Keratinocyte (primary cell): ENCODE measurements at regions not wholly inside any gene's neighbourhood (a gene's known extent, or its start where the extent isn't known, plus 50 kb on each side); places are given as distances from the start of the nearest gene placed in this dataset.

Experiments used
- DNase-seq: peaks from one replicate; pipeline ENCODE4 v3.0.0-alpha.2; 2011; ENCODE audit warnings: low read depth, missing footprints, low spot score
- FAIRE-seq: peaks from 2 replicates; lab custom pipeline; 2011; peaks lifted over from hg19 to GRCh38; lab: Jason Lieb, UNC
- H2AFZ ChIP-seq: 2 replicates; pipeline ENCODE4 v1.6.0; 2012; ENCODE audit warnings: low read length, control low read depth, inconsistent platforms; ENCODE audit not compliant: control insufficient read depth
- H3K27ac ChIP-seq: 2 replicates; pipeline ENCODE4 v1.5.1; 2011; ENCODE audit warnings: low read length; ENCODE audit not compliant: control insufficient read depth, insufficient read depth
- H3K27me3 ChIP-seq: 3 replicates; pipeline ENCODE4 v1.6.0; 2011; ENCODE audit warnings: low read length; ENCODE audit not compliant: control insufficient read depth, insufficient read depth; ENCODE audit errors: extremely low read depth
- H3K36me3 ChIP-seq, 2 experiments: 2 replicates in 1 of 2; 3 replicates in 1 of 2; pipeline ENCODE4 v1.5.1; 2011; ENCODE audit warnings: low read length in 2 of 2, mild to moderate bottlenecking in 1 of 2; ENCODE audit not compliant: control insufficient read depth in 2 of 2, insufficient read depth in 2 of 2; ENCODE audit errors: extremely low read depth in 1 of 2
- H3K4me1 ChIP-seq: 3 replicates; pipeline ENCODE4 v1.5.1; 2011; ENCODE audit warnings: low read length; ENCODE audit not compliant: control insufficient read depth, insufficient read depth; ENCODE audit errors: extremely low read depth
- H3K4me2 ChIP-seq: 3 replicates; pipeline ENCODE4 v1.6.0; 2011; ENCODE audit warnings: low read depth, low read length; ENCODE audit not compliant: control insufficient read depth, insufficient read depth; ENCODE audit errors: extremely low read depth
- H3K4me3 ChIP-seq, 3 experiments: fragments of 200-600 bp in 1 of 3; sonication (generic) in 1 of 3; 2 replicates in 2 of 3; 3 replicates in 1 of 3; pipeline ENCODE4 v1.5.1; 2011 to 2016; ENCODE audit warnings: low read length in 3 of 3, mild to moderate bottlenecking in 3 of 3, control low read depth in 2 of 3, inconsistent platforms in 1 of 3, low read depth in 1 of 3, mixed read lengths in 1 of 3, mixed run types in 1 of 3, moderate library complexity in 1 of 3; ENCODE audit not compliant: control insufficient read depth in 2 of 3, insufficient read depth in 2 of 3; ENCODE audit errors: extremely low read depth in 1 of 3
- H3K79me2 ChIP-seq: 2 replicates; pipeline ENCODE4 v1.6.0; 2012; ENCODE audit warnings: low read length; ENCODE audit not compliant: control insufficient read depth, insufficient read depth
- H3K9ac ChIP-seq: 3 replicates; pipeline ENCODE4 v1.6.0; 2011; ENCODE audit warnings: low read length; ENCODE audit not compliant: control insufficient read depth, insufficient read depth; ENCODE audit errors: extremely low read depth
- H3K9me1 ChIP-seq: 3 replicates; pipeline ENCODE4 v1.6.0; 2011; ENCODE audit warnings: low read length; ENCODE audit not compliant: control insufficient read depth, insufficient read depth; ENCODE audit errors: extremely low read depth
- H3K9me3 ChIP-seq: 2 replicates; pipeline ENCODE4 v1.5.1; 2012; ENCODE audit warnings: low read depth, low read length; ENCODE audit not compliant: control insufficient read depth
- H4K20me1 ChIP-seq: 3 replicates; pipeline ENCODE4 v1.6.0; 2011; ENCODE audit warnings: low read length; ENCODE audit not compliant: control insufficient read depth, insufficient read depth; ENCODE audit errors: extremely low read depth
- EZH2 ChIP-seq: IDR thresholded peaks from one replicate; pipeline ENCODE4 v1.6.1; 2012; ENCODE audit warnings: inconsistent platforms, mild to moderate bottlenecking, low read length, moderate library complexity
- dilution Hi-C: fragments of 300-500 bp; cut with MboI; formaldehyde crosslinking; loops from one replicate; pipeline ENCODE4 v1.7.0; 2020; ENCODE audit warnings: low sequenced_read_pairs; ENCODE audit not compliant: extremely low pct_ligation_motif_present
- TF ChIP-seq, protein P1 (sequence below), 3 experiments: IDR thresholded peaks in 1 of 3; conservative IDR thresholded peaks in 1 of 3; optimal IDR thresholded peaks in 1 of 3; 2 replicates in 2 of 3; 3 replicates in 1 of 3; pipeline versions ENCODE3 to v1.5.1; 2011; ENCODE audit warnings: low read length in 3 of 3, mild to moderate bottlenecking in 3 of 3, moderate library complexity in 2 of 3, control low read depth in 1 of 3, inconsistent platforms in 1 of 3; ENCODE audit not compliant: insufficient read depth in 2 of 3; ENCODE audit errors: extremely low read depth in 1 of 3

- TF ChIP-seq EZH2 = no peak
- TF ChIP-seq, protein P1, sequence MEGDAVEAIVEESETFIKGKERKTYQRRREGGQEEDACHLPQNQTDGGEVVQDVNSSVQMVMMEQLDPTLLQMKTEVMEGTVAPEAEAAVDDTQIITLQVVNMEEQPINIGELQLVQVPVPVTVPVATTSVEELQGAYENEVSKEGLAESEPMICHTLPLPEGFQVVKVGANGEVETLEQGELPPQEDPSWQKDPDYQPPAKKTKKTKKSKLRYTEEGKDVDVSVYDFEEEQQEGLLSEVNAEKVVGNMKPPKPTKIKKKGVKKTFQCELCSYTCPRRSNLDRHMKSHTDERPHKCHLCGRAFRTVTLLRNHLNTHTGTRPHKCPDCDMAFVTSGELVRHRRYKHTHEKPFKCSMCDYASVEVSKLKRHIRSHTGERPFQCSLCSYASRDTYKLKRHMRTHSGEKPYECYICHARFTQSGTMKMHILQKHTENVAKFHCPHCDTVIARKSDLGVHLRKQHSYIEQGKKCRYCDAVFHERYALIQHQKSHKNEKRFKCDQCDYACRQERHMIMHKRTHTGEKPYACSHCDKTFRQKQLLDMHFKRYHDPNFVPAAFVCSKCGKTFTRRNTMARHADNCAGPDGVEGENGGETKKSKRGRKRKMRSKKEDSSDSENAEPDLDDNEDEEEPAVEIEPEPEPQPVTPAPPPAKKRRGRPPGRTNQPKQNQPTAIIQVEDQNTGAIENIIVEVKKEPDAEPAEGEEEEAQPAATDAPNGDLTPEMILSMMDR (optimal IDR thresholded peaks at IDR 0.05 in 1 of 3, IDR thresholded peaks at IDR 0.05 in 1 of 3, conservative IDR thresholded peaks at IDR 0.05 in 1 of 3; ENCODE audit: extremely low read depth in 1 of 3, insufficient read depth in 2 of 3, low read length in 3 of 3) = no peak
- Histone ChIP-seq H4K20me1 (no peaks in the 10 kb centered on the region), H2AFZ (no peak overlapping the region), H3K27me3 (no peaks in the 10 kb centered on the region), H3K36me3 (no peaks in the 10 kb centered on the region), H3K4me3 (no peak overlapping the region), H3K79me2 (no peaks in the 10 kb centered on the region), H3K9me3 (no peaks in the 10 kb centered on the region), H3K9me1 (no peaks in the 10 kb centered on the region), H3K4me2 (no peak overlapping the region), H3K4me1 (no peaks in the 10 kb centered on the region), H3K27ac (no peak overlapping the region), H3K9ac (no peak overlapping the region)
- DNase-seq (no peak), FAIRE-seq (no peak)
- dilution Hi-C loops = no loop called here
These were observed 635.0 kb upstream of the ID2 start for GRCh38 chr2:8046849-8047248.

DNA sequence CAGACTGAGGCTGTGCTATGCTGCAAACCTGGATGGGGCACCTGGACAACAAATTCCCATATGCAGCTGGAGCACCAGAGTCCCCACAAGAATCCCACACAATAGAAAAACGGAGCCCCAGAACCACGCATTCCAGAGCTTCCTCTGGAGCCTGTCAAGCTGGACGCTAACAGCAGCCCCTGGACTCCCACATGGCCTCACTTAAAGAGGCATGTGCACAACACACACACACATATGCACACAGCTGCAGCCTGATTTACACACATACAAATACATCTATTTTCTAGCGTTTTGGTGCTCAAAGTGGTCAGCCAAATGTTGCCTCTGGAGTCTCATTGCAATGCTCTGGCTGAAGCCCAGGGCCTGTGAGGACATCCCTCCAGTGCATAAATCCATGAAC lies 632.7 kb upstream of the ID2 start:
- Histone ChIP-seq H3K27ac (no peak overlapping the region), H3K36me3 (no peaks in the 10 kb centered on the region), H2AFZ (no peak overlapping the region), H4K20me1 (no peaks in the 10 kb centered on the region), H3K4me1 (no peaks in the 10 kb centered on the region), H3K9ac (no peak overlapping the region), H3K9me1 (no peaks in the 10 kb centered on the region), H3K27me3 (no peaks in the 10 kb centered on the region), H3K9me3 (no peaks in the 10 kb centered on the region), H3K4me2 (no peak overlapping the region), H3K79me2 (no peaks in the 10 kb centered on the region), H3K4me3 (no peak overlapping the region)
- TF ChIP-seq EZH2 = no peak
- TF ChIP-seq, protein P1 (optimal IDR thresholded peaks at IDR 0.05 in 1 of 3, IDR thresholded peaks at IDR 0.05 in 1 of 3, conservative IDR thresholded peaks at IDR 0.05 in 1 of 3; ENCODE audit: extremely low read depth in 1 of 3, insufficient read depth in 2 of 3, low read length in 3 of 3) = no peak
- dilution Hi-C loops = no loop called here
- DNase-seq = no peak
- FAIRE-seq = no peak
